ENCODE measurements at regions not wholly inside any gene's neighbourhood (a gene's known extent, or its start where the extent isn't known, plus 50 kb on each side); places are given as distances from the start of the nearest gene placed in this dataset.

- FAIRE-seq (no peak), DNase-seq (ENCODE audit: low read depth, low spot score) (no peak)
- Histone ChIP-seq H3K4me3 (replicated peaks in 1 of 3; ENCODE audit: insufficient read depth in 1 of 3, low read depth in 1 of 3, low read length in 3 of 3) (no peak overlapping the region), H3K9me1 (replicated peaks; ENCODE audit: control insufficient read depth, extremely low read depth, insufficient read depth, low read length) (no peaks in the 10 kb centered on the region), H3K9me3 (replicated peaks; ENCODE audit: control insufficient read depth, insufficient read depth, low read length) (no peaks in the 10 kb centered on the region), H2AFZ (ENCODE audit: low read depth, low read length) (no peak overlapping the region), H3K4me2 (ENCODE audit: insufficient read depth, low read length) (no peak overlapping the region), H4K20me1 (replicated peaks; ENCODE audit: control insufficient read depth, extremely low read depth, insufficient read depth, low read length) (no peaks in the 10 kb centered on the region), H3K27me3 (ENCODE audit: control insufficient read depth in 2 of 2, insufficient read depth in 2 of 2, low read length in 2 of 2) (peaks cover 5 to 14% of the 10 kb centered on the region in 2 experiments), H3K4me1 (ENCODE audit: control insufficient read depth, extremely low read depth, insufficient read depth, low read length) (no peaks in the 10 kb centered on the region), H3K27ac (ENCODE audit: insufficient read depth, low read depth, low read length) (no peak overlapping the region), H3K79me2 (ENCODE audit: control insufficient read depth, insufficient read depth, low read length) (no peaks in the 10 kb centered on the region), H3K9ac (replicated peaks; ENCODE audit: extremely low read depth, insufficient read depth, low read length) (no peak overlapping the region), H3K36me3 (ENCODE audit: control insufficient read depth in 2 of 2, extremely low read depth in 1 of 2, insufficient read depth in 2 of 2, low read length in 2 of 2) (no peaks in the 10 kb centered on the region)
- ChIA-PET POLR2A (no interaction called here), CTCF (interaction anchor here (0.8 kb wide), 1 partner anchor 12 kb away, joined by 3 read pairs; no protein-coding TSS in a partner anchor)
- dilution Hi-C loops (cut with MboI; ENCODE audit: extremely low pct_ligation_motif_present, low sequenced_read_pairs) (no loop called here), intact Hi-C loops (cut with micrococcal nuclease) (no loop called here)
- no TSS peak for BruUV-seq (replicated peaks)
- TF ChIP-seq, protein P1, sequence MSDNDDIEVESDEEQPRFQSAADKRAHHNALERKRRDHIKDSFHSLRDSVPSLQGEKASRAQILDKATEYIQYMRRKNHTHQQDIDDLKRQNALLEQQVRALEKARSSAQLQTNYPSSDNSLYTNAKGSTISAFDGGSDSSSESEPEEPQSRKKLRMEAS (IDR thresholded peaks at IDR 0.05; ENCODE audit: insufficient read depth, insufficient read length): no peak
- TF ChIP-seq FOS (IDR thresholded peaks at IDR 0.05; ENCODE audit: borderline replicate concordance, insufficient read depth, low read length) (no peak), GATA2 (IDR thresholded peaks at IDR 0.05; ENCODE audit: insufficient read depth, insufficient read length, low read depth, low read length) (no peak), JUN (IDR thresholded peaks at IDR 0.05; ENCODE audit: borderline replicate concordance, insufficient read depth, insufficient read length, low read depth) (no peak), POLR2AphosphoS5 (IDR thresholded peaks at IDR 0.05; ENCODE audit: insufficient read depth, low read depth, low read length) (no peak), CTCF (IDR thresholded peaks at IDR 0.05; ENCODE audit: extremely low read depth in 1 of 2, insufficient read depth in 1 of 2, low read depth in 1 of 2, low read length in 2 of 2) (no peak), POLR2A (IDR thresholded peaks at IDR 0.05; ENCODE audit: low read depth, low read length) (no peak), EZH2 (IDR thresholded peaks at IDR 0.05; ENCODE audit: borderline replicate concordance, low read depth, low read length, severe bottlenecking) (no peak), MYC (IDR thresholded peaks at IDR 0.05; ENCODE audit: low read depth, low read length) (no peak)
Measured at GRCh38 chr3:72151465-72152238, 366.7 kb upstream of the PROK2 start.

All from endothelial cell of umbilical vein (primary cell).